IMR-90 (cell line): ENCODE measurements at regions not wholly inside any gene's neighbourhood (a gene's known extent, or its start where the extent isn't known, plus 50 kb on each side); places are given as distances from the start of the nearest gene placed in this dataset.

ENCODE experiments used
- ATAC-seq: fragments of 200-7000 bp; cut with Tn5 transposase; 2 replicates; pipeline ENCODE4 v1.9.1; 2020; ENCODE audit warnings: low read depth, mild to moderate bottlenecking, moderate library complexity
- BruUV-seq: library from RNA; stranded (reverse); fragments of 400-500 nt; replicated peaks from 2 replicates; lab custom pipeline; 2021; lab: Mats Ljungman, UMichigan
- CTCF ChIA-PET: fragments of 300-600 bp; formaldehyde crosslinking; extraction: SDS; loops from one replicate; lab custom pipeline; 2021; ENCODE audit warnings: antibody characterized with exemption; lab: Yijun Ruan, JAX
- POLR2A ChIA-PET: fragments of 300-600 bp; sonication (Branson Sonifier 250); formaldehyde crosslinking; loops from one replicate; lab custom pipeline; 2022; ENCODE audit warnings: antibody characterized with exemption; ENCODE audit not compliant: unreplicated experiment; lab: Charles Lee
- DNase-seq: peaks from one replicate; pipeline ENCODE4 v3.0.0; 2013
- H2AFZ ChIP-seq: replicated peaks from 2 replicates; pipeline ENCODE3; 2013; ENCODE audit warnings: low read length, mild to moderate bottlenecking; ENCODE audit not compliant: poor library complexity
- H2AK5ac ChIP-seq: 2 replicates; pipeline ENCODE4 v1.6.1; 2013; ENCODE audit warnings: low read depth, low read length, inconsistent platforms
- H2AK9ac ChIP-seq: replicated peaks from 2 replicates; pipeline ENCODE3; 2013; ENCODE audit warnings: mild to moderate bottlenecking, low read depth, low read length, moderate library complexity; ENCODE audit not compliant: poor library complexity
- H2BK120ac ChIP-seq: 2 replicates; pipeline ENCODE4 v1.6.1; 2013; ENCODE audit warnings: low read depth, low read length, inconsistent platforms
- H2BK15ac ChIP-seq: 3 replicates; pipeline ENCODE4 v1.6.1; 2013; ENCODE audit warnings: low read depth, low read length, inconsistent platforms
- H2BK20ac ChIP-seq: 2 replicates; pipeline ENCODE4 v1.6.1; 2013; ENCODE audit warnings: low read depth, mild to moderate bottlenecking, inconsistent platforms, low read length, moderate library complexity
- H2BK5ac ChIP-seq: 2 replicates; pipeline ENCODE4 v1.6.1; 2013; ENCODE audit warnings: mild to moderate bottlenecking, low read depth, low read length, inconsistent platforms; ENCODE audit not compliant: poor library complexity, severe bottlenecking
- H3K14ac ChIP-seq: replicated peaks from 2 replicates; pipeline ENCODE4 v1.6.1; 2013; ENCODE audit warnings: low read depth, low read length, inconsistent platforms
- H3K18ac ChIP-seq: 2 replicates; pipeline ENCODE4 v1.6.1; 2013; ENCODE audit warnings: low read depth, low read length, control low read depth
- H3K23ac ChIP-seq: 2 replicates; pipeline ENCODE4 v1.6.1; 2013; ENCODE audit warnings: low read depth, low read length, inconsistent platforms
- H3K27ac ChIP-seq: 2 replicates; pipeline ENCODE4 v1.5.1; 2013; ENCODE audit warnings: mild to moderate bottlenecking, control low read depth, low read length; ENCODE audit not compliant: insufficient read depth
- H3K27me3 ChIP-seq: 2 replicates; pipeline ENCODE4 v1.6.1; 2013; ENCODE audit warnings: low read length; ENCODE audit not compliant: control insufficient read depth, insufficient read depth
- H3K36me3 ChIP-seq: 2 replicates; pipeline ENCODE4 v1.6.1; 2013; ENCODE audit warnings: low read length, mixed read lengths; ENCODE audit not compliant: control insufficient read depth, insufficient read depth
- H3K4ac ChIP-seq: 2 replicates; pipeline ENCODE4 v1.6.1; 2013; ENCODE audit warnings: low read depth, low read length, inconsistent platforms
- H3K4me1 ChIP-seq: 2 replicates; pipeline ENCODE4 v1.6.1; 2013; ENCODE audit warnings: low read length, mixed read lengths; ENCODE audit not compliant: control insufficient read depth, insufficient read depth
- H3K4me2 ChIP-seq: 2 replicates; pipeline ENCODE4 v1.6.1; 2013; ENCODE audit warnings: low read depth, mild to moderate bottlenecking, control low read depth, low read length, moderate library complexity
- H3K4me3 ChIP-seq: 2 replicates; pipeline ENCODE4 v1.5.1; 2013; ENCODE audit warnings: low read depth, mild to moderate bottlenecking, control low read depth, low read length, moderate library complexity; ENCODE audit not compliant: insufficient read depth
- H3K56ac ChIP-seq: 2 replicates; pipeline ENCODE4 v1.6.1; 2013; ENCODE audit warnings: low read length, inconsistent platforms; ENCODE audit not compliant: insufficient read depth; ENCODE audit errors: extremely low read depth
- H3K79me1 ChIP-seq, 2 experiments: 2 replicates each; pipeline ENCODE4 v1.6.1; 2013; ENCODE audit warnings: low read length in 2 of 2, inconsistent platforms in 1 of 2, low read depth in 1 of 2
- H3K9ac ChIP-seq: 2 replicates; pipeline ENCODE4 v1.6.1; 2013; ENCODE audit warnings: low read depth, low read length, control low read depth
- H3K9me1 ChIP-seq: 2 replicates; pipeline ENCODE4 v1.6.1; 2013; ENCODE audit warnings: low read length, inconsistent platforms; ENCODE audit not compliant: insufficient read depth
- H3K9me3 ChIP-seq: 2 replicates; pipeline ENCODE4 v1.6.1; 2013; ENCODE audit warnings: low read length; ENCODE audit not compliant: control insufficient read depth, insufficient read depth
- H4K20me1 ChIP-seq: 2 replicates; pipeline ENCODE4 v1.6.1; 2013; ENCODE audit warnings: low read length, inconsistent platforms; ENCODE audit not compliant: insufficient read depth
- H4K5ac ChIP-seq: 2 replicates; pipeline ENCODE4 v1.6.1; 2013; ENCODE audit warnings: mild to moderate bottlenecking, low read depth, low read length, control low read depth
- H4K8ac ChIP-seq, 2 experiments: 2 replicates each; pipeline ENCODE4 v1.6.1; 2013; ENCODE audit warnings: low read depth in 2 of 2, low read length in 2 of 2, control low read depth in 1 of 2, inconsistent platforms in 1 of 2
- H4K91ac ChIP-seq: 2 replicates; pipeline ENCODE4 v1.6.1; 2013; ENCODE audit warnings: low read depth, low read length, inconsistent platforms; ENCODE audit not compliant: insufficient read depth
- BHLHE40 ChIP-seq: fragments of 150-350 bp; IDR thresholded peaks from 2 replicates; pipeline ENCODE4 v1.6.1; 2016; ENCODE audit warnings: mild to moderate bottlenecking, low read depth, low read length
- CEBPB ChIP-seq: IDR thresholded peaks from 2 replicates; pipeline ENCODE4 v1.6.1; 2012; ENCODE audit warnings: low read depth, low read length, improper control_type of control experiment
- CHD1 ChIP-seq: IDR thresholded peaks from 2 replicates; pipeline ENCODE4 v1.6.1; 2012; ENCODE audit warnings: low read depth, low read length, improper control_type of control experiment
- FOS ChIP-seq: fragments of 150-350 bp; IDR thresholded peaks from 2 replicates; pipeline ENCODE4 v1.6.1; 2016; ENCODE audit warnings: low read depth, low read length
- RCOR1 ChIP-seq: IDR thresholded peaks from 2 replicates; pipeline ENCODE4 v1.6.1; 2012; ENCODE audit warnings: mild to moderate bottlenecking, low read length, improper control_type of control experiment; ENCODE audit not compliant: insufficient replicate concordance
- WGBS, 2 experiments: methylation state at CpG; one replicate each; pipeline versions ENCODE4 v1.1.5 to v1.1.7; 2013; ENCODE audit warnings: missing lambda C conversion rate in 2 of 2; ENCODE audit not compliant: insufficient read length in 1 of 2; ENCODE audit errors: extremely low coverage in 2 of 2; 5-methylcytosine and 5-hydroxymethylcytosine counted together
- dilution Hi-C: fragments of 300-500 bp; cut with HindIII; formaldehyde crosslinking; loops from one replicate; pipeline ENCODE4 v1.14.3; 2018; ENCODE audit warnings: low sequenced_read_pairs; ENCODE audit not compliant: unreplicated experiment
- in situ Hi-C: fragments of 300-500 bp; cut with MboI; formaldehyde crosslinking; loops from 3 replicates; pipeline ENCODE4 v1.14.3; 2019; ENCODE audit warnings: low sequenced_read_pairs, inconsistent platforms, mixed read lengths
- intact Hi-C: fragments of 100-400 bp; cut with micrococcal nuclease; formaldehyde crosslinking; loops from 2 replicates; pipeline ENCODE4 v1.10.0; 2022
- TF ChIP-seq, protein P1 (sequence below): fragments of 150-350 bp; IDR thresholded peaks from 2 replicates; pipeline ENCODE4 v1.6.1; 2016; ENCODE audit warnings: low read depth, mild to moderate bottlenecking, low read length, moderate library complexity, borderline replicate concordance
- TF ChIP-seq, protein P2 (sequence below): fragments of 150-350 bp; IDR thresholded peaks from 2 replicates; pipeline ENCODE4 v1.6.1; 2017; ENCODE audit warnings: mild to moderate bottlenecking, antibody characterized with exemption, low read length, low read depth

DNA sequence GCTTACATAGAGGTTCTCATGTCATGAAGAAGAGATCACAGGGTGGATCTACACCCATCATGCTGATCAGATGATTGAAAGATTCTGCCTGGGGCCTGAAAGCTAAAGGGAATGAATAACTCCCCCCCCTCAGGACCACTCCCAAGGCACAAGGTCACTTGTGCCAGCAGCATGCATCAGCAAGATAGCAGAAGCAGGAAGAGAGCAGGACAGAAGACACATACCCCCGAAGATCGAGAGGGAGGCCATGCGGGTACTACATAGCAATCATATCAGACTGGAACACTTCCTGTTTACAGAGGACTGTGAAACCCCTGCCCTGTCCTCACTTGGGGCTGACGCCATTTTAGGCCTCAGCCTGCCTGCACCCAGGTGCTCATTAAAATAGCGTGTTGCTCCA is 143.2 kb upstream of the EDNRB start:
- no peak overlapping the region for H2BK20ac ChIP-seq
- H3K79me1 ChIP-seq: no peaks in the 10 kb centered on the region
- H3K4ac ChIP-seq: no peak overlapping the region
- no peaks in the 10 kb centered on the region for H3K4me1 ChIP-seq
- ChIA-PET CTCF (no interaction called here), POLR2A (no interaction called here)
- TF ChIP-seq BHLHE40: no peak
- TF ChIP-seq, protein P1, sequence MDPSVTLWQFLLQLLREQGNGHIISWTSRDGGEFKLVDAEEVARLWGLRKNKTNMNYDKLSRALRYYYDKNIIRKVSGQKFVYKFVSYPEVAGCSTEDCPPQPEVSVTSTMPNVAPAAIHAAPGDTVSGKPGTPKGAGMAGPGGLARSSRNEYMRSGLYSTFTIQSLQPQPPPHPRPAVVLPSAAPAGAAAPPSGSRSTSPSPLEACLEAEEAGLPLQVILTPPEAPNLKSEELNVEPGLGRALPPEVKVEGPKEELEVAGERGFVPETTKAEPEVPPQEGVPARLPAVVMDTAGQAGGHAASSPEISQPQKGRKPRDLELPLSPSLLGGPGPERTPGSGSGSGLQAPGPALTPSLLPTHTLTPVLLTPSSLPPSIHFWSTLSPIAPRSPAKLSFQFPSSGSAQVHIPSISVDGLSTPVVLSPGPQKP: no peak
- TF ChIP-seq CEBPB: no peak
- no peak for TF ChIP-seq FOS
- TF ChIP-seq, protein P2, sequence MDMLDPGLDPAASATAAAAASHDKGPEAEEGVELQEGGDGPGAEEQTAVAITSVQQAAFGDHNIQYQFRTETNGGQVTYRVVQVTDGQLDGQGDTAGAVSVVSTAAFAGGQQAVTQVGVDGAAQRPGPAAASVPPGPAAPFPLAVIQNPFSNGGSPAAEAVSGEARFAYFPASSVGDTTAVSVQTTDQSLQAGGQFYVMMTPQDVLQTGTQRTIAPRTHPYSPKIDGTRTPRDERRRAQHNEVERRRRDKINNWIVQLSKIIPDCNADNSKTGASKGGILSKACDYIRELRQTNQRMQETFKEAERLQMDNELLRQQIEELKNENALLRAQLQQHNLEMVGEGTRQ: no peak
- TF ChIP-seq RCOR1: no peak
- no peak for TF ChIP-seq CHD1
- DNase-seq (no peak), ATAC-seq (no peak)
- no peaks in the 10 kb centered on the region for H4K20me1 ChIP-seq
- no peaks in the 10 kb centered on the region; the same call in 1 of the 2 replicates for H3K9me3 ChIP-seq
- H3K27me3 ChIP-seq: no peaks in the 10 kb centered on the region
- no peak overlapping the region for H4K91ac ChIP-seq
- H2AFZ ChIP-seq: no peak overlapping the region
- no peaks in the 10 kb centered on the region for H3K9me1 ChIP-seq
- H3K4me3 ChIP-seq: no peak overlapping the region
- no peak overlapping the region for H3K9ac ChIP-seq
- H3K36me3 ChIP-seq: no peaks in the 10 kb centered on the region
- H2BK15ac ChIP-seq: no peak overlapping the region
- no peak overlapping the region for H3K56ac ChIP-seq
- intact Hi-C loops: no loop called here
- H4K5ac ChIP-seq: no peak overlapping the region
- no peak overlapping the region for H3K4me2 ChIP-seq
- H3K23ac ChIP-seq: no peak overlapping the region
- H4K8ac ChIP-seq: no peak overlapping the region
- no peak overlapping the region for H2BK120ac ChIP-seq
- H2AK9ac ChIP-seq: no peak overlapping the region
- H3K14ac ChIP-seq: no peak overlapping the region
- in situ Hi-C loops: no loop called here
- dilution Hi-C loops: no loop called here
- WGBS, 2 experiments: no CpG with 5 or more reads among the region's 5 CpGs
- H2BK5ac ChIP-seq: no peak overlapping the region
- BruUV-seq: no TSS peak
- H3K27ac ChIP-seq: no peak overlapping the region
- no peak overlapping the region for H2AK5ac ChIP-seq
- H3K18ac ChIP-seq: no peak overlapping the region
